CD4-positive, alpha-beta memory T cell (primary cell): ENCODE measurements at regions not wholly inside any gene's neighbourhood (a gene's known extent, or its start where the extent isn't known, plus 50 kb on each side); places are given as distances from the start of the nearest gene placed in this dataset.

Experiments used
- CTCF ChIA-PET: fragments of 350-600 bp; sonication (Branson Sonifier 250); formaldehyde crosslinking; loops from one replicate; lab custom pipeline; 2021; ENCODE audit warnings: inconsistent platforms; ENCODE audit not compliant: partially characterized antibody; lab: Charles Lee
- POLR2A ChIA-PET: fragments of 350-600 bp; sonication (Branson Sonifier 250); formaldehyde crosslinking; loops from one replicate; lab custom pipeline; 2021; ENCODE audit not compliant: partially characterized antibody; lab: Charles Lee
- DNase-seq, 5 donors: peaks; one replicate each; pipeline versions ENCODE4 v3.0.0 to v3.0.0-alpha.2; 2020 to 2022; ENCODE audit warnings: mixed read lengths in 1 of 5
- H3K27ac ChIP-seq: one replicate; pipeline ENCODE4 v1.7.0; 2013; ENCODE audit warnings: low read depth, low read length
- H3K27me3 ChIP-seq: 2 replicates; pipeline ENCODE4 v1.7.0; 2013; ENCODE audit warnings: mild to moderate bottlenecking, low read length, moderate library complexity; ENCODE audit not compliant: insufficient read depth
- H3K36me3 ChIP-seq: 2 replicates; pipeline ENCODE4 v1.7.0; 2013; ENCODE audit warnings: mild to moderate bottlenecking, low read length, moderate library complexity; ENCODE audit not compliant: insufficient read depth
- H3K4me1 ChIP-seq: 2 replicates; pipeline ENCODE4 v1.7.0; 2013; ENCODE audit warnings: mild to moderate bottlenecking, low read length, moderate library complexity; ENCODE audit not compliant: insufficient read depth
- H3K4me3 ChIP-seq, 2 donors: one replicate each; pipeline ENCODE4 v1.7.0; 2013; ENCODE audit warnings: low read length in 2 of 2, mild to moderate bottlenecking in 1 of 2
- H3K9me3 ChIP-seq, 2 donors: one replicate each; pipeline ENCODE4 v1.7.0; 2013; ENCODE audit warnings: low read length in 2 of 2, control low read depth in 1 of 2; ENCODE audit not compliant: control insufficient read depth in 1 of 2
- H3K27ac Mint-ChIP-seq, 7 donors: one replicate each; pipeline ENCODE4 v1.8.0; 2020 to 2021; ENCODE audit warnings: mixed read lengths in 7 of 7, mild to moderate bottlenecking in 6 of 7, inconsistent platforms in 3 of 7, moderate library complexity in 3 of 7
- H3K27me3 Mint-ChIP-seq, 2 donors: one replicate each; pipeline ENCODE4 v1.8.0; 2020 to 2021; ENCODE audit warnings: mixed read lengths in 2 of 2
- H3K36me3 Mint-ChIP-seq, 2 donors: one replicate each; pipeline ENCODE4 v1.8.0; 2020 to 2021; ENCODE audit warnings: mixed read lengths in 2 of 2, inconsistent platforms in 1 of 2, mild to moderate bottlenecking in 1 of 2
- H3K4me1 Mint-ChIP-seq, 4 donors: one replicate each; pipeline ENCODE4 v1.8.0; 2020 to 2021; ENCODE audit warnings: mixed read lengths in 4 of 4, mild to moderate bottlenecking in 1 of 4
- H3K4me3 Mint-ChIP-seq, 8 donors: one replicate each; pipeline ENCODE4 v1.8.0; 2020 to 2021; ENCODE audit warnings: mixed read lengths in 8 of 8, mild to moderate bottlenecking in 7 of 8, moderate library complexity in 6 of 8, inconsistent platforms in 3 of 8
- H3K9me3 Mint-ChIP-seq, 8 donors: one replicate each; pipeline ENCODE4 v1.8.0; 2020 to 2021; ENCODE audit warnings: mixed read lengths in 8 of 8, mild to moderate bottlenecking in 5 of 8, inconsistent platforms in 3 of 8, moderate library complexity in 1 of 8
- intact Hi-C: fragments of 100-400 bp; cut with micrococcal nuclease; formaldehyde crosslinking; loops from one replicate; pipeline ENCODE4 v1.15.1; 2023

DNA sequence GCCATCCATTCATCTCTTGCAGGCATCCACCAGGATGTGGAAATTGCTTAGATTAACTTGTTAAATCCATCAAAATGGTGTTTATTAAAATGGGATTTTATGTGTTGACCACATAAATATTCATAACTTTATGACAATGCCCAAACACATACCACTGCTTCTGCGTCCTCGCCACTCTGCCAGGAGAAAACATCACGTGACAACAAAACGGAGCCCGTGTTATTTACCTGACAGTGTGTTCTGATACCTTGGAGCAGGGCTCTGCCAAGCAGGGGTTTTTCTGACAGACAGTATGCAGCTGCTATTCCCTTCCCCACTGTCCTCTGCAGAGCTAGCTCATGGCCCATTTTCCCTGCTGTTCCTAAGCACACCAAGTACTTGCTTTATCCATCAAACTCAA is 279.5 kb upstream of the CHD6 start:
- no peak overlapping the region for H3K27ac Mint-ChIP-seq
- POLR2A ChIA-PET, result no interaction called here
- intact Hi-C loops, result no loop called here
- Histone ChIP-seq H3K4me3 (no peak overlapping the region), H3K4me1 (no peaks in the 10 kb centered on the region), H3K9me3 (no peaks in the 10 kb centered on the region), H3K36me3 (no peaks in the 10 kb centered on the region), H3K27ac (no peak overlapping the region), H3K27me3 (no peaks in the 10 kb centered on the region)
- CTCF ChIA-PET, result no interaction called here
- no peak overlapping the region for H3K4me3 Mint-ChIP-seq
- H3K36me3 Mint-ChIP-seq, result no peaks in the 10 kb centered on the region
- peaks cover 0 to 2% of the 10 kb centered on the region in 2 donors for H3K27me3 Mint-ChIP-seq
- H3K4me1 Mint-ChIP-seq, result no peaks in the 10 kb centered on the region
- no peak for DNase-seq
- peaks cover 0 to 2% (median 0%) of the 10 kb centered on the region in 8 donors for H3K9me3 Mint-ChIP-seq

GRCh38 chr20:41895241-41896032 is 277.3 kb upstream of the CHD6 start:
- CTCF ChIA-PET, result no interaction called here
- intact Hi-C loops, result no loop called here
- Histone ChIP-seq H3K4me1 (no peaks in the 10 kb centered on the region), H3K27ac (no peak overlapping the region), H3K36me3 (no peaks in the 10 kb centered on the region), H3K4me3 (no peak overlapping the region), H3K9me3 (no peaks in the 10 kb centered on the region), H3K27me3 (no peaks in the 10 kb centered on the region)
- POLR2A ChIA-PET, result no interaction called here
- no peaks in the 10 kb centered on the region for H3K36me3 Mint-ChIP-seq
- no peak overlapping the region for H3K27ac Mint-ChIP-seq
- no peaks in the 10 kb centered on the region for H3K4me1 Mint-ChIP-seq
- peaks cover 0 to 2% of the 10 kb centered on the region in 2 donors for H3K27me3 Mint-ChIP-seq
- H3K9me3 Mint-ChIP-seq, result peaks cover 0 to 2% (median 0%) of the 10 kb centered on the region in 8 donors
- no peak for DNase-seq
- no peak overlapping the region for H3K4me3 Mint-ChIP-seq

GRCh38 chr20:41894255-41894963 is 276.2 kb upstream of the CHD6 start:
- no peaks in the 10 kb centered on the region for H3K9me3 ChIP-seq
- H3K4me1 Mint-ChIP-seq, result no peaks in the 10 kb centered on the region
- no peak for DNase-seq
- no peaks in the 10 kb centered on the region for H3K36me3 Mint-ChIP-seq
- H3K4me3 Mint-ChIP-seq, result no peak overlapping the region
- no peaks in the 10 kb centered on the region for H3K27me3 ChIP-seq
- no peaks in the 10 kb centered on the region for H3K4me1 ChIP-seq
- no peak overlapping the region for H3K27ac ChIP-seq
- no peaks in the 10 kb centered on the region for H3K36me3 ChIP-seq
- POLR2A ChIA-PET, result no interaction called here
- H3K27me3 Mint-ChIP-seq, result peaks cover 0 to 2% of the 10 kb centered on the region in 2 donors
- CTCF ChIA-PET, result no interaction called here
- H3K4me3 ChIP-seq, result no peak overlapping the region
- H3K27ac Mint-ChIP-seq, result no peak overlapping the region
- peaks cover 0 to 2% (median 0%) of the 10 kb centered on the region in 8 donors for H3K9me3 Mint-ChIP-seq
- intact Hi-C loops, result no loop called here

- ChIA-PET CTCF (no interaction called here), POLR2A (no interaction called here)
- no peak overlapping the region for H3K4me3 ChIP-seq
- H3K27me3 Mint-ChIP-seq, result peaks cover 2% of the 10 kb centered on the region in 2 donors
- H3K36me3 ChIP-seq, result no peaks in the 10 kb centered on the region
- no peaks in the 10 kb centered on the region for H3K27me3 ChIP-seq
- peaks cover 0 to 2% (median 0%) of the 10 kb centered on the region in 8 donors for H3K9me3 Mint-ChIP-seq
- H3K4me3 Mint-ChIP-seq, result no peak overlapping the region
- no peaks in the 10 kb centered on the region for H3K4me1 ChIP-seq
- intact Hi-C loops, result no loop called here
- H3K27ac ChIP-seq, result no peak overlapping the region
- H3K36me3 Mint-ChIP-seq, result no peaks in the 10 kb centered on the region
- no peak overlapping the region for H3K27ac Mint-ChIP-seq
- H3K4me1 Mint-ChIP-seq, result no peaks in the 10 kb centered on the region
- no peaks in the 10 kb centered on the region for H3K9me3 ChIP-seq
- no peak for DNase-seq
These were observed 273.9 kb upstream of the CHD6 start for GRCh38 chr20:41892031-41892430.

- Histone ChIP-seq H3K4me3 (no peak overlapping the region), H3K4me1 (no peaks in the 10 kb centered on the region), H3K36me3 (no peaks in the 10 kb centered on the region), H3K9me3 (no peaks in the 10 kb centered on the region), H3K27ac (no peak overlapping the region), H3K27me3 (no peaks in the 10 kb centered on the region)
- Mint-ChIP-seq H3K27ac (no peak overlapping the region), H3K36me3 (no peaks in the 10 kb centered on the region), H3K4me3 (no peak overlapping the region), H3K9me3 (peaks cover 0 to 2% (median 0%) of the 10 kb centered on the region in 8 donors), H3K4me1 (no peaks in the 10 kb centered on the region), H3K27me3 (peaks cover 2% of the 10 kb centered on the region in 2 donors)
- DNase-seq, result no peak
- CTCF ChIA-PET, result interaction anchor here (0.9 kb wide), 1 partner anchor 10 kb away, joined by 3 read pairs; no protein-coding TSS in a partner anchor
- POLR2A ChIA-PET, result no interaction called here
- intact Hi-C loops, result no loop called here
These were observed 271.7 kb upstream of the CHD6 start for GRCh38 chr20:41889844-41890224.

DNA sequence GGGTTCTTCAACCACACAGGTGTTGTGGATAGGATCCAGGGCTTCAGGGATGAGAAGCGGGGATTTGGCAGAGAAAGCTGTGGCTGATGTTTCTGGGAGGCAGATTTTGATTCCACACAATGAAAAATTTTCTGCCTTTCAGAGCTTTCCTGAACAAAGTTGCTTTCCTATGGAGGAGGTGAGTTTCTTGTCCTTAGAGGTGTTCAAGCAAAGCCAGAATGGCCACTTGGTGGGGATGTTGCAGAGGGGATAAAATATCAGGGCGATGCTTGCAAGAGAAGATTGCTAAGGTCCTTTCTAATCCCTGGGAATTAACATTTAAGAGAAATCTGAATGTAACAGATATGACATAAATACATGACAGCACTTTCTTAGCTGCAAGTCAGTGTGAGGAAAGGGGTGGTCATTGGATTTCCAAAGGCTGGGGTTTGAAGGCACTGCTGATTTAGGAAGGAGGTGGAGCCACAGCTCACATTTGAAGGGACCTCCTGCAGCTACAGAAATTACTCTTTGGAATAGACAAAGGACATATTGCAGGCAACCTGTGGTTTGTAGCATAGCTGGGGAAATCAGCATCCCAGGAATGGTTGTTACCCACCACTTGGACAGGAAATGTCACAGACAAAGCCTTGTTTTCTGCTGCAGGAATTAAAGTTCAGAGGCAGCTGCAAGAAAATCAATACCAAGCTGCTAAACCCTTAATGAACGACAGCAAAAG is 271.1 kb upstream of the CHD6 start:
- Histone ChIP-seq H3K4me1 (no peaks in the 10 kb centered on the region), H3K36me3 (no peaks in the 10 kb centered on the region), H3K4me3 (no peak overlapping the region), H3K27ac (no peak overlapping the region), H3K27me3 (no peaks in the 10 kb centered on the region), H3K9me3 (no peaks in the 10 kb centered on the region)
- no peak overlapping the region for H3K4me3 Mint-ChIP-seq
- H3K27me3 Mint-ChIP-seq, result peaks cover under 1 to 2% of the 10 kb centered on the region in 2 donors
- ChIA-PET CTCF (interaction anchor here (0.9 kb wide), 1 partner anchor 10 kb away, joined by 3 read pairs; no protein-coding TSS in a partner anchor), POLR2A (no interaction called here)
- no peaks in the 10 kb centered on the region for H3K4me1 Mint-ChIP-seq
- DNase-seq, result no peak
- peaks cover 0 to 3% (median 0%) of the 10 kb centered on the region in 8 donors for H3K9me3 Mint-ChIP-seq
- no peaks in the 10 kb centered on the region for H3K36me3 Mint-ChIP-seq
- H3K27ac Mint-ChIP-seq, result no peak overlapping the region
- intact Hi-C loops, result no loop called here

GRCh38 chr20:41888434-41888833 is 270.3 kb upstream of the CHD6 start:
- no peaks in the 10 kb centered on the region for H3K9me3 ChIP-seq
- no peak overlapping the region for H3K4me3 ChIP-seq
- Mint-ChIP-seq H3K36me3 (no peaks in the 10 kb centered on the region), H3K9me3 (peaks cover 0 to 4% (median 0%) of the 10 kb centered on the region in 8 donors), H3K4me1 (no peaks in the 10 kb centered on the region), H3K4me3 (no peak overlapping the region), H3K27me3 (peaks cover 0 to 2% of the 10 kb centered on the region in 2 donors), H3K27ac (no peak overlapping the region)
- H3K27me3 ChIP-seq, result no peaks in the 10 kb centered on the region
- DNase-seq, result no peak
- no peaks in the 10 kb centered on the region for H3K36me3 ChIP-seq
- H3K27ac ChIP-seq, result no peak overlapping the region
- intact Hi-C loops, result no loop called here
- ChIA-PET POLR2A (no interaction called here), CTCF (no interaction called here)
- H3K4me1 ChIP-seq, result no peaks in the 10 kb centered on the region
